ENCODE measurements at regions not wholly inside any gene's neighbourhood (a gene's known extent, or its start where the extent isn't known, plus 50 kb on each side); places are given as distances from the start of the nearest gene placed in this dataset.
"Not testable (repeated sequence)": the region's sequence is repeated elsewhere in the genome, so short reads cannot be mapped to it uniquely, and the experiment has no call there.

- no peak for TF ChIP-seq POLR2A (IDR thresholded peaks at IDR 0.05)
- Histone ChIP-seq H3K36me3 (no peaks in the 10 kb centered on the region), H3K27me3 (no peaks in the 10 kb centered on the region), H3K27ac (no peak overlapping the region), H3K4me3 (no peak overlapping the region), H3K4me1 (no peaks in the 10 kb centered on the region), H3K9me3 (peaks cover 0 to 12% of the 10 kb centered on the region in 2 donors)
- DNase-seq (ENCODE audit: low spot score in 2 of 2), result no peak
- intact Hi-C loops (cut with DNase I; ENCODE audit: low total_unique reads), result no loop called here
Observed at GRCh38 chr11:106306942-106307341, 229.5 kb downstream of the AASDHPPT start.

DNA sequence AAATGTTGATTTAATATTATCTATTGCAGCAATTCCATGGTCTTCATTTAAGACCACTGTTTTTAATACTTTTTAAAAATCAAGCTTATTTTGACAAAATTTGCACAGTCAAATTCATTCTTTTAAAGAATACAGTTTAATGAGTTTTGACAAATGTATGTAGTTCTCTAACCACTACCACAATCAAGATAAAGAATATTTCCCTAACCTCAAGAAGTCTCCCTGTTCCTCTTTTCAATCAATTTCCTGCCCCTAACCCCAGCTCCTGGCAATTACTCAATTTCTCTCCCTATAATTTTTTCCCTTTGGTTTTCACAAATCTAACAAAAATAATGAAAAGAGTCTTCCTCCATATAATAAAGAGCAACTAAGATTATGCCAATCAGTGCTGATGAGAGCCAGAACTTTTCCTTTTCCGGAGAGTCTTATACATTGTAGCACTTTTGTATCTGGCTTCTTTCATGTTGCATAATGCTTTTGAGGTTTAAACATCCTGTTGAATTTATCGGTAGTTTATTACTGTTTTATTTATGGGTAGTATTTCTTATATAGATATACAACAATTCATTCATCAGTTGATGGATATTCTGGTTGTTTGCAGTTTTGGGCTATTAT is 231.7 kb downstream of the AASDHPPT start:
- Histone ChIP-seq H3K4me1 (no peaks in the 10 kb centered on the region), H3K27me3 (no peaks in the 10 kb centered on the region), H3K36me3 (no peaks in the 10 kb centered on the region), H3K9me3 (no peaks in the 10 kb centered on the region), H3K27ac (no peak overlapping the region), H3K4me3 (no peak overlapping the region)
- DNase-seq (ENCODE audit: low spot score in 2 of 2), result no peak
- intact Hi-C loops (cut with DNase I; ENCODE audit: low total_unique reads), result no loop called here
- TF ChIP-seq POLR2AphosphoS5 (IDR thresholded peaks at IDR 0.05) (no peak), POLR2A (IDR thresholded peaks at IDR 0.05) (no peak), CTCF (IDR thresholded peaks at IDR 0.05) (no peak)

GRCh38 chr11:106311531-106312230 is 234.2 kb downstream of the AASDHPPT start:
- TF ChIP-seq CTCF (IDR thresholded peaks at IDR 0.05) (no peak), POLR2AphosphoS5 (IDR thresholded peaks at IDR 0.05) (no peak), POLR2A (IDR thresholded peaks at IDR 0.05) (no peak)
- H3K9me3 ChIP-seq, result no peaks in the 10 kb centered on the region
- DNase-seq (ENCODE audit: low spot score in 2 of 2), result no peak
- no peak overlapping the region for H3K4me3 ChIP-seq
- H3K4me1 ChIP-seq, result no peaks in the 10 kb centered on the region
- no peaks in the 10 kb centered on the region for H3K36me3 ChIP-seq
- H3K27ac ChIP-seq, result no peak overlapping the region
- intact Hi-C loops (cut with DNase I; ENCODE audit: low total_unique reads), result no loop called here
- no peaks in the 10 kb centered on the region for H3K27me3 ChIP-seq

- H3K36me3 ChIP-seq; DNase-seq (ENCODE audit: low spot score in 2 of 2); H3K4me1 ChIP-seq; H3K27ac ChIP-seq; H3K9me3 ChIP-seq; intact Hi-C loops (cut with DNase I; ENCODE audit: low total_unique reads); H3K27me3 ChIP-seq; H3K4me3 ChIP-seq: not testable (repeated sequence)
Observed at GRCh38 chr11:106317208-106317773, 239.8 kb downstream of the AASDHPPT start.

DNA sequence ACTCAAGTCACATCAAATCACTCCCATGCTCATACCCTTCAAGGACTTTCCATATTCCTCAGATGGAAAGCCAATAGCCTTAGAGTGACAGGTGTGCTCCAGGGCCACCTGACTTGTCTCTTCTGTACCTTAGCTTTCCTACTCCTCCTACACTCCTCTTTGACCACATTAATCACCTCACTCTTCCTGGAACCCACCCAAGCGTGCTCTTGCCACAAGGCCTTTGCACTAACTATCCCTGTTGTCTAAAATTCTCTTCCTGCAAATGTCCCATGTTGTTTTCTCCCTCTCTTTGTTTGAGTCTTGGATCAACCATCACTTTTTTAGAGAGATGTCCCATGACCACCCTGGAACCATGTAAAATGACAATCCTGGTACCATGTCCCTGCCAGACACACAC is 244.1 kb downstream of the AASDHPPT start:
- Histone ChIP-seq H3K36me3 (no peaks in the 10 kb centered on the region), H3K27me3 (no peaks in the 10 kb centered on the region), H3K4me3 (no peak overlapping the region), H3K27ac (no peak overlapping the region), H3K9me3 (peaks cover 0 to 5% of the 10 kb centered on the region in 2 donors), H3K4me1 (no peaks in the 10 kb centered on the region)
- TF ChIP-seq POLR2AphosphoS5 (IDR thresholded peaks at IDR 0.05) (no peak), CTCF (IDR thresholded peaks at IDR 0.05) (no peak), POLR2A (IDR thresholded peaks at IDR 0.05) (no peak)
- intact Hi-C loops (cut with DNase I; ENCODE audit: low total_unique reads), result no loop called here
- DNase-seq (ENCODE audit: low spot score in 2 of 2), result no peak

- H3K27me3 ChIP-seq, result no peaks in the 10 kb centered on the region
- peaks cover 0 to 5% of the 10 kb centered on the region in 2 donors for H3K9me3 ChIP-seq
- H3K27ac ChIP-seq, result no peak overlapping the region
- no peaks in the 10 kb centered on the region for H3K4me1 ChIP-seq
- no peak for DNase-seq (ENCODE audit: low spot score in 2 of 2)
- no peak for TF ChIP-seq POLR2A (IDR thresholded peaks at IDR 0.05)
- no peak for TF ChIP-seq CTCF (IDR thresholded peaks at IDR 0.05)
- no peak for TF ChIP-seq POLR2AphosphoS5 (IDR thresholded peaks at IDR 0.05)
- intact Hi-C loops (cut with DNase I; ENCODE audit: low total_unique reads), result no loop called here
- H3K36me3 ChIP-seq, result no peaks in the 10 kb centered on the region
- H3K4me3 ChIP-seq, result no peak overlapping the region
Observed at GRCh38 chr11:106322106-106322505, 244.6 kb downstream of the AASDHPPT start.

Data from breast epithelium (tissue), 4 donors.